DOHH2 (cell line): ENCODE measurements at regions not wholly inside any gene's neighbourhood (a gene's known extent, or its start where the extent isn't known, plus 50 kb on each side); places are given as distances from the start of the nearest gene placed in this dataset.

Experiments used
- H3F3A ChIP-seq: fragments of 200-600 bp; sonication (generic), shearing (Covaris generic); 2 replicates; pipeline ENCODE4 v1.6.0; 2016; ENCODE audit warnings: antibody characterized with exemption, mild to moderate bottlenecking; ENCODE audit not compliant: control insufficient read depth, insufficient read depth
- H3K27ac ChIP-seq: fragments of 200-600 bp; sonication (generic); 2 replicates; pipeline ENCODE4 v1.5.1; 2014; ENCODE audit warnings: low read depth, mild to moderate bottlenecking, low read length, moderate library complexity
- H3K27me3 ChIP-seq: fragments of 200-600 bp; sonication (generic); 2 replicates; pipeline ENCODE4 v1.6.1; 2014; ENCODE audit warnings: mild to moderate bottlenecking, low read length, mixed read lengths; ENCODE audit not compliant: control insufficient read depth
- H3K36me3 ChIP-seq: fragments of 200-600 bp; sonication (generic); 2 replicates; pipeline ENCODE4 v1.6.1; 2014; ENCODE audit warnings: mild to moderate bottlenecking, low read length, moderate library complexity, mixed read lengths; ENCODE audit not compliant: control insufficient read depth
- H3K4me1 ChIP-seq: fragments of 200-600 bp; sonication (generic); 2 replicates; pipeline ENCODE4 v1.6.1; 2014; ENCODE audit warnings: mild to moderate bottlenecking, low read length, mixed read lengths; ENCODE audit not compliant: control insufficient read depth
- H3K4me2 ChIP-seq: fragments of 200-600 bp; sonication (generic); 2 replicates; pipeline ENCODE4 v1.6.0; 2014; ENCODE audit warnings: mild to moderate bottlenecking, low read length, moderate library complexity
- H3K4me3 ChIP-seq: fragments of 200-600 bp; sonication (generic); 2 replicates; pipeline ENCODE4 v1.5.1; 2014; ENCODE audit warnings: mild to moderate bottlenecking, low read length, mixed read lengths
- H3K79me2 ChIP-seq: fragments of 200-600 bp; sonication (generic); 2 replicates; pipeline ENCODE4 v1.6.1; 2014; ENCODE audit warnings: mild to moderate bottlenecking, low read length, mixed read lengths; ENCODE audit not compliant: control insufficient read depth
- H3K9me2 ChIP-seq: fragments of 200-600 bp; sonication (generic); replicated peaks from 2 replicates; pipeline ENCODE4 v1.6.1; 2014; ENCODE audit warnings: mild to moderate bottlenecking, low read length, mixed read lengths; ENCODE audit not compliant: control insufficient read depth
- H3K9me3 ChIP-seq: fragments of 200-600 bp; sonication (generic); 2 replicates; pipeline ENCODE4 v1.6.1; 2014; ENCODE audit warnings: antibody characterized with exemption, low read length, mixed read lengths; ENCODE audit not compliant: control insufficient read depth, insufficient read depth
- H4K20me1 ChIP-seq: fragments of 200-600 bp; sonication (generic); 2 replicates; pipeline ENCODE4 v1.6.0; 2014; ENCODE audit warnings: low read depth, mild to moderate bottlenecking, antibody characterized with exemption, low read length, moderate library complexity; ENCODE audit not compliant: control insufficient read depth, insufficient read depth
- CTCF ChIP-seq: fragments of 200-600 bp; sonication (generic); IDR thresholded peaks from one replicate; pipeline ENCODE4 v1.5.1; 2014; ENCODE audit warnings: antibody characterized with exemption, mild to moderate bottlenecking, low read depth, low read length; ENCODE audit not compliant: poor library complexity, severe bottlenecking
- EZH2phosphoT487 ChIP-seq: fragments of 200-600 bp; sonication (generic); IDR thresholded peaks from 2 replicates; pipeline ENCODE4 v1.6.1; 2017; ENCODE audit warnings: borderline replicate concordance, mild to moderate bottlenecking, antibody characterized with exemption, low read length, moderate library complexity, mixed read lengths

- Histone ChIP-seq H3K9me3 (no peaks in the 10 kb centered on the region), H3K79me2 (no peaks in the 10 kb centered on the region), H3K4me3 (no peak overlapping the region), H3K9me2 (no peaks in the 10 kb centered on the region), H4K20me1 (no peaks in the 10 kb centered on the region), H3K27ac (no peak overlapping the region), H3K27me3 (no peaks in the 10 kb centered on the region), H3K36me3 (no peaks in the 10 kb centered on the region), H3K4me2 (no peak overlapping the region), H3K4me1 (no peaks in the 10 kb centered on the region), H3F3A (no peaks in the 10 kb centered on the region)
- TF ChIP-seq CTCF (no peak), EZH2phosphoT487 (no peak)
Observed at GRCh38 chr9:115939065-115939765, 214.4 kb upstream of the PAPPA start.

- H3K27ac ChIP-seq = no peak overlapping the region
- no peaks in the 10 kb centered on the region for H3K79me2 ChIP-seq
- no peak overlapping the region for H3K4me2 ChIP-seq
- TF ChIP-seq CTCF (no peak), EZH2phosphoT487 (no peak)
- H3K27me3 ChIP-seq = no peaks in the 10 kb centered on the region
- H3K9me3 ChIP-seq = no peaks in the 10 kb centered on the region
- no peaks in the 10 kb centered on the region for H4K20me1 ChIP-seq
- H3K36me3 ChIP-seq = no peaks in the 10 kb centered on the region
- no peaks in the 10 kb centered on the region for H3F3A ChIP-seq
- H3K4me3 ChIP-seq = no peak overlapping the region
- no peaks in the 10 kb centered on the region for H3K9me2 ChIP-seq
- H3K4me1 ChIP-seq = no peaks in the 10 kb centered on the region
Observed at GRCh38 chr9:115941561-115942315, 211.9 kb upstream of the PAPPA start.

GRCh38 chr9:115943431-115944165 is 210.0 kb upstream of the PAPPA start:
- H3K4me1 ChIP-seq = no peaks in the 10 kb centered on the region
- H3K27ac ChIP-seq = no peak overlapping the region
- no peak for TF ChIP-seq EZH2phosphoT487
- no peaks in the 10 kb centered on the region for H3K27me3 ChIP-seq
- H3K36me3 ChIP-seq = no peaks in the 10 kb centered on the region
- H3K9me2 ChIP-seq = no peaks in the 10 kb centered on the region
- no peak overlapping the region for H3K4me2 ChIP-seq
- H3K4me3 ChIP-seq = no peak overlapping the region
- no peaks in the 10 kb centered on the region for H4K20me1 ChIP-seq
- no peaks in the 10 kb centered on the region for H3F3A ChIP-seq
- H3K79me2 ChIP-seq = no peaks in the 10 kb centered on the region
- no peaks in the 10 kb centered on the region for H3K9me3 ChIP-seq
